ENCODE measurements at regions not wholly inside any gene's neighbourhood (a gene's known extent, or its start where the extent isn't known, plus 50 kb on each side); places are given as distances from the start of the nearest gene placed in this dataset.

DNA sequence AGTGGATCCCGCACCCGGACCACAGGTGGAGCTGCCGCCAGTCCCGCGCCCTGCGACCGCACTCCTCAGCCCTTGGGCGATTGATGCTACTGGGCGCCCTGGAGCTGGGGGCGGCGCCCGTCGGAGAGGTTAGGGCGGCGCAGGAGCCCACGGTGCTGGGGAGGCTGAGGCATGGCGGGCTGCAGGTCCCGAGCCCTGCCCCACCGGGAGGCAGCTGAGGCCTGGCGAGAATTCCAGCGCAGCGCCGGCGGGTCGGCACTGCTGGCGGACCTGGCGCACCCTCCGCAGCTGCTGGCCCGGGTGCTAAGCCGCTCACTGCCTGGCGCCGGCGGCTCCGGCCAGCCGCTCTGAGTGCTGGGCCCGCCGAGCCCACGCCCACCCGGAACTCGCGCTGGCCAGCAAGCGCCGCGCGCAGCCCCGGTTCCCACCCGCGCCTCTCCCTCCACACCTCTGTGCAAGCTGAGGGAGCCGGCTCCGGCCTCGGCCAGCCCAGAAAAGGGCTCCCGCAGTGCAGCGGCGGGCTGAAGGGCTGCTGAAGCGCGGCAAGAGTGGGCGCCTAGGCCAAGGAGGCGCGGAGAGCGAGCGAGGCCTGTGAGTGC lies 1256.5 kb downstream of the STIM2 start:
- no peak overlapping the region for H3K4me2 ChIP-seq (ENCODE audit: unreplicated experiment)
- H2AFZ ChIP-seq, result no peak overlapping the region
- no peak overlapping the region for H3K4me3 ChIP-seq
- H3K27ac ChIP-seq, result no peak overlapping the region
- H3F3A ChIP-seq (ENCODE audit: insufficient read depth), result no peaks in the 10 kb centered on the region
- no peaks in the 10 kb centered on the region for H3K27me3 ChIP-seq (replicated peaks; ENCODE audit: insufficient read depth)
- in situ Hi-C loops (cut with MboI), result no loop called here
- no peaks in the 10 kb centered on the region for H4K20me1 ChIP-seq (ENCODE audit: insufficient read depth)
- TF ChIP-seq EZH2phosphoT487 (IDR thresholded peaks at IDR 0.05; ENCODE audit: insufficient read depth, low read depth), result no peak
- TF ChIP-seq EZH2 (IDR thresholded peaks at IDR 0.05; ENCODE audit: insufficient read depth, poor library complexity, severe bottlenecking), result no peak
- no peaks in the 10 kb centered on the region for H3K9me2 ChIP-seq (ENCODE audit: insufficient read depth)
- H3K9ac ChIP-seq, result no peak overlapping the region
- no peaks in the 10 kb centered on the region for H3K4me1 ChIP-seq (ENCODE audit: insufficient read depth)
- no peak for DNase-seq
- no peaks in the 10 kb centered on the region for H3K9me3 ChIP-seq (ENCODE audit: low read depth)
- no peaks in the 10 kb centered on the region for H3K36me3 ChIP-seq (ENCODE audit: low read depth)
- H3K79me2 ChIP-seq (ENCODE audit: insufficient read depth), result no peaks in the 10 kb centered on the region
- WGBS, 2 experiments (ENCODE audit: low coverage in 1 of 2, low lambda C conversion rate in 2 of 2, missing lambda C conversion rate in 2 of 2), result 80 to 87% methylated on average over 31 to 55 of the region's 61 CpGs

DNA sequence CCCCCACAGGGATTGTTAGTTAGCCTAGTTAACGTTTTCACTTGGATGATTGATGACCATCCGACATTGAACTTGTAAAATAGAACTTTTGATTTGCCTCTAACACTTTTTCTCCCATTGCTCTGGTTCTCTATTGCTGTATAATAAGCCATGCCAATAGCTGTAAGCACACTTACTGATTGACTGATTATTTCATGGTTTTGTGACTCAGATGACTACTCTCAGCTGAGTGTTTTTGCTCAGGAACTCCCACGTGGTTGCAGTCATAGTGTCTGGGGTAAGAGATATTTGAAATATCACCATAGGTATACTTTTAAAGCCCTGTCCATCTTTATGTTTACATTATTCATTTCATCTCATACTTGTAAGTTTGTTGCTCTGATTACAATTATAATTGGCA lies 1285.5 kb downstream of the STIM2 start:
- Histone ChIP-seq H4K20me1 (ENCODE audit: insufficient read depth) (no peaks in the 10 kb centered on the region), H3F3A (ENCODE audit: insufficient read depth) (no peaks in the 10 kb centered on the region), H3K9me3 (ENCODE audit: low read depth) (no peaks in the 10 kb centered on the region), H3K27ac (no peak overlapping the region), H3K9me2 (ENCODE audit: insufficient read depth) (no peaks in the 10 kb centered on the region), H2AFZ (no peak overlapping the region), H3K9ac (no peak overlapping the region), H3K4me1 (ENCODE audit: insufficient read depth) (no peaks in the 10 kb centered on the region), H3K4me2 (ENCODE audit: unreplicated experiment) (no peak overlapping the region), H3K4me3 (no peak overlapping the region), H3K79me2 (ENCODE audit: insufficient read depth) (no peaks in the 10 kb centered on the region), H3K36me3 (ENCODE audit: low read depth) (no peaks in the 10 kb centered on the region), H3K27me3 (replicated peaks; ENCODE audit: insufficient read depth) (no peaks in the 10 kb centered on the region)
- TF ChIP-seq EZH2 (IDR thresholded peaks at IDR 0.05; ENCODE audit: insufficient read depth, poor library complexity, severe bottlenecking) (no peak), EZH2phosphoT487 (IDR thresholded peaks at IDR 0.05; ENCODE audit: insufficient read depth, low read depth) (no peak)
- in situ Hi-C loops (cut with MboI), result no loop called here
- WGBS, 2 experiments (ENCODE audit: low coverage in 1 of 2, low lambda C conversion rate in 2 of 2, missing lambda C conversion rate in 2 of 2), result 8 to 19% methylated on average over 3 of the region's 3 CpGs
- DNase-seq, result no peak

DNA sequence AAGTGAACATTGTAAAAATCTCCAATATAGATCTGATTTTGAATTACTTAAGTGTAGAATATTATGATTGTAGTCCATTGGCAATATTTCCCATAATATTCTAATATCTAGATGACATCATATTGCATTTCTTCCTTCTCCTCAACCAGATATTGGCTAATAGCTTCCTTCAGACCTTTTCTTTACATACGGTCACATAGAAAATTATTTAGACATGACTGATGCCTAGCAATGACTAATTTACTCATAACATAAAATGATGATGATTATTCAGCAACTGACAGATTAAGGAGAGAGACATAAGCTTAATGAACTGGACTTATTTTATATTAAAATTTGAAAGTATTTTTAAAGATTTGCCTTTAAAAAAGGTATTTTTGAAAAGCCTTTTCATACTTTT lies 1287.6 kb downstream of the STIM2 start:
- Histone ChIP-seq H3K27ac (no peak overlapping the region), H3K9me2 (ENCODE audit: insufficient read depth) (no peaks in the 10 kb centered on the region), H4K20me1 (ENCODE audit: insufficient read depth) (no peaks in the 10 kb centered on the region), H3K9ac (no peak overlapping the region), H3K36me3 (ENCODE audit: low read depth) (no peaks in the 10 kb centered on the region), H3F3A (ENCODE audit: insufficient read depth) (no peaks in the 10 kb centered on the region), H3K27me3 (replicated peaks; ENCODE audit: insufficient read depth) (no peaks in the 10 kb centered on the region), H3K4me2 (ENCODE audit: unreplicated experiment) (no peak overlapping the region), H3K4me3 (no peak overlapping the region), H3K4me1 (ENCODE audit: insufficient read depth) (no peaks in the 10 kb centered on the region), H3K79me2 (ENCODE audit: insufficient read depth) (no peaks in the 10 kb centered on the region), H3K9me3 (ENCODE audit: low read depth) (no peaks in the 10 kb centered on the region), H2AFZ (no peak overlapping the region)
- TF ChIP-seq EZH2 (IDR thresholded peaks at IDR 0.05; ENCODE audit: insufficient read depth, poor library complexity, severe bottlenecking) (no peak), EZH2phosphoT487 (IDR thresholded peaks at IDR 0.05; ENCODE audit: insufficient read depth, low read depth) (no peak)
- 19 to 22% methylated on average over 1 of the region's 1 CpG for WGBS, 2 experiments (ENCODE audit: low coverage in 1 of 2, low lambda C conversion rate in 2 of 2, missing lambda C conversion rate in 2 of 2)
- no peak for DNase-seq
- in situ Hi-C loops (cut with MboI), result no loop called here

DNA sequence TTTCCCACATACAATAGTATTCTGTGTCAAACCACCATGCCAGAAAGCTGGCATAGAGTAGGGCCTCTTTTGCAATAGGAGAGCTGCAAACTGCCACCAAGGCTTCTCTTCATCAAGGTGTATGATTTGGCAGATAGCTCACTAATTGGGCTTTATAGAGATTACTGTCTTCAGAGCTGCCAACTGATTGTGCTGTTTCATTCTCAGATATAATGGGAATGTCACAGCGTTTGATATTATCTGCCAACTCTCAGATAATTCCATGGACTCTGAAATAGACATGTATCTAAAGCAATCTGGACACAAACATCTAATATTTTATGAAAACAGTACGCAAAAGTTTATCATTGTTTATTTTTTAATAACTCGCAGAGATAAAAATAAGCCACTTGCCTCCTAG lies 1289.1 kb downstream of the STIM2 start:
- Histone ChIP-seq H3K27ac (no peak overlapping the region), H3K9me3 (ENCODE audit: low read depth) (no peaks in the 10 kb centered on the region), H3K27me3 (replicated peaks; ENCODE audit: insufficient read depth) (no peaks in the 10 kb centered on the region), H3K79me2 (ENCODE audit: insufficient read depth) (no peaks in the 10 kb centered on the region), H3K9me2 (ENCODE audit: insufficient read depth) (no peaks in the 10 kb centered on the region), H4K20me1 (ENCODE audit: insufficient read depth) (no peaks in the 10 kb centered on the region), H3F3A (ENCODE audit: insufficient read depth) (no peaks in the 10 kb centered on the region), H3K36me3 (ENCODE audit: low read depth) (no peaks in the 10 kb centered on the region), H3K4me2 (ENCODE audit: unreplicated experiment) (no peak overlapping the region), H3K9ac (no peak overlapping the region), H3K4me3 (no peak overlapping the region), H3K4me1 (ENCODE audit: insufficient read depth) (no peaks in the 10 kb centered on the region), H2AFZ (no peak overlapping the region)
- DNase-seq, result no peak
- 22 to 29% methylated on average over 3 of the region's 3 CpGs for WGBS, 2 experiments (ENCODE audit: low coverage in 1 of 2, low lambda C conversion rate in 2 of 2, missing lambda C conversion rate in 2 of 2)
- in situ Hi-C loops (cut with MboI), result no loop called here
- no peak for TF ChIP-seq EZH2phosphoT487 (IDR thresholded peaks at IDR 0.05; ENCODE audit: insufficient read depth, low read depth)
- TF ChIP-seq EZH2 (IDR thresholded peaks at IDR 0.05; ENCODE audit: insufficient read depth, poor library complexity, severe bottlenecking), result no peak

DNA sequence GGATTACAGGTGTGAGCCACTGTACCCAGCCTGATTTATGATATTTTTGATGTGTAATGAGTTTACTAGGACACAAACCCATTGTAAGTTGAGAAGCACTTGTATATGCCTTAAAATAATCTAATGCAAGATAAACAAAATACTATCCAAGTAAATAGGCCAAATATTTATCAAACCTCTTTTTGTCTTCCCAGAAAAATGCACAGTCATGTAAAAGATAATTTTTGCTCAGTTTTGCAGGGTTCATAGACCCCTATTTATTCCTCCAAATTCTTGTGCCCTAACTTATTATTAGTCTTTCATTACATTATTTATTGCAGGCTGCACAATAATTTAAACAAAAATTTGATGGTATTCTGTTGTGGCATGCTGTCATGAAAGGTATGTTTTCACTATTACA lies 1290.7 kb downstream of the STIM2 start:
- DNase-seq, result no peak
- Histone ChIP-seq H3K27ac (no peak overlapping the region), H3K79me2 (ENCODE audit: insufficient read depth) (no peaks in the 10 kb centered on the region), H3K4me1 (ENCODE audit: insufficient read depth) (no peaks in the 10 kb centered on the region), H4K20me1 (ENCODE audit: insufficient read depth) (no peaks in the 10 kb centered on the region), H3K9me3 (ENCODE audit: low read depth) (no peaks in the 10 kb centered on the region), H3K9me2 (ENCODE audit: insufficient read depth) (no peaks in the 10 kb centered on the region), H3F3A (ENCODE audit: insufficient read depth) (no peaks in the 10 kb centered on the region), H3K36me3 (ENCODE audit: low read depth) (no peaks in the 10 kb centered on the region), H3K4me3 (no peak overlapping the region), H3K4me2 (ENCODE audit: unreplicated experiment) (no peak overlapping the region), H2AFZ (no peak overlapping the region), H3K27me3 (replicated peaks; ENCODE audit: insufficient read depth) (no peaks in the 10 kb centered on the region), H3K9ac (no peak overlapping the region)
- no peak for TF ChIP-seq EZH2 (IDR thresholded peaks at IDR 0.05; ENCODE audit: insufficient read depth, poor library complexity, severe bottlenecking)
- TF ChIP-seq EZH2phosphoT487 (IDR thresholded peaks at IDR 0.05; ENCODE audit: insufficient read depth, low read depth), result no peak
- in situ Hi-C loops (cut with MboI), result no loop called here
